Activated naive CD8-positive, alpha-beta T cell treated with anti-CD3 and anti-CD28 coated beads, Interleukin-2, amount 50 U/mL, for 24 hours (primary cell): ENCODE measurements at regions not wholly inside any gene's neighbourhood (a gene's known extent, or its start where the extent isn't known, plus 50 kb on each side); places are given as distances from the start of the nearest gene placed in this dataset.
"Not testable (repeated sequence)": the region's sequence is repeated elsewhere in the genome, so short reads cannot be mapped to it uniquely, and the experiment has no call there.

Experiments
- ATAC-seq: fragments of 150-1000 bp; cut with Tn5 transposase; one replicate; pipeline ENCODE4 v1.10.0; 2021
- DNase-seq: peaks from one replicate; pipeline ENCODE4 v3.0.0; 2021
- H3K27ac Mint-ChIP-seq: one replicate; pipeline ENCODE4 v1.8.0; 2021; ENCODE audit warnings: mild to moderate bottlenecking, mixed read lengths
- H3K27me3 Mint-ChIP-seq: one replicate; pipeline ENCODE4 v1.8.0; 2021; ENCODE audit warnings: mixed read lengths
- H3K36me3 Mint-ChIP-seq: one replicate; pipeline ENCODE4 v1.8.0; 2021; ENCODE audit warnings: low read depth, mixed read lengths
- H3K4me1 Mint-ChIP-seq: one replicate; pipeline ENCODE4 v1.8.0; 2021; ENCODE audit warnings: mixed read lengths
- H3K4me3 Mint-ChIP-seq: one replicate; pipeline ENCODE4 v1.8.0; 2021; ENCODE audit warnings: mild to moderate bottlenecking, moderate library complexity, mixed read lengths
- H3K9me3 Mint-ChIP-seq: one replicate; pipeline ENCODE4 v1.8.0; 2021; ENCODE audit warnings: mixed read lengths

GRCh38 chr12:53872367-53872766 lies 66.3 kb upstream of the HOXC13 start:
- ATAC-seq (no peak), DNase-seq (no peak)
- no peaks in the 10 kb centered on the region for H3K36me3 Mint-ChIP-seq
- no peaks in the 10 kb centered on the region for H3K4me1 Mint-ChIP-seq
- peaks cover 47% of the 10 kb centered on the region for H3K27me3 Mint-ChIP-seq
- H3K9me3 Mint-ChIP-seq: no peaks in the 10 kb centered on the region
- H3K4me3 Mint-ChIP-seq: no peak overlapping the region
- no peak overlapping the region for H3K27ac Mint-ChIP-seq

- not testable (repeated sequence) for H3K4me1 Mint-ChIP-seq, H3K9me3 Mint-ChIP-seq, H3K4me3 Mint-ChIP-seq, DNase-seq, H3K36me3 Mint-ChIP-seq, H3K27ac Mint-ChIP-seq, ATAC-seq
- peaks cover 41% of the 10 kb centered on the region for H3K27me3 Mint-ChIP-seq
Observed at GRCh38 chr12:53877961-53878360, 60.7 kb upstream of the HOXC13 start.

DNA sequence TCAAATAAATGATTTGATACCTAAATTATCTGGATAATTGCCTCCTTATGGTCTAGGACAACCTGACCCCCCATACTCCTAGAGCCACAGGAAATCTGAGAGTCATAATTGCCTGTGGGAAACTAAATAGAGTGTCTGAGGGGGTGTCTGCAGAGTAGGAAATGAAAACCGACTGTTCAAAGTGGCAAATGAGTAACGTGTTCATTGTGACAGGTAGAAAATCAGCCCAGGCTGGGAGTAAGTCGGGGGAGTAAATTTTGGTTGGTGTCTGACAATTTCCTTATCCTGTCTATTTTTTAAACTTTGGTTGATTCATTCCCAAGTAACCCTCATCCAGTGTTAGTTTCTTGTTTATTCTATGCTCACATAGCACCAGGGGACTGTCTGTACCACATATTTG lies 51.6 kb upstream of the HOXC13 start:
- H3K36me3 Mint-ChIP-seq: no peaks in the 10 kb centered on the region
- peaks cover 44% of the 10 kb centered on the region for H3K27me3 Mint-ChIP-seq
- no peak overlapping the region for H3K4me3 Mint-ChIP-seq
- ATAC-seq (no peak), DNase-seq (no peak)
- no peaks in the 10 kb centered on the region for H3K9me3 Mint-ChIP-seq
- H3K27ac Mint-ChIP-seq: no peak overlapping the region
- H3K4me1 Mint-ChIP-seq: no peaks in the 10 kb centered on the region

- Mint-ChIP-seq H3K27ac (no peak overlapping the region), H3K4me1 (no peaks in the 10 kb centered on the region), H3K9me3 (no peaks in the 10 kb centered on the region), H3K4me3 (no peak overlapping the region), H3K27me3 (peaks cover 50% of the 10 kb centered on the region), H3K36me3 (no peaks in the 10 kb centered on the region)
- DNase-seq: no peak
- ATAC-seq: no peak
Observed at GRCh38 chr12:53887881-53888280, 50.8 kb upstream of the HOXC13 start.
